ENCODE measurements at regions not wholly inside any gene's neighbourhood (a gene's known extent, or its start where the extent isn't known, plus 50 kb on each side); places are given as distances from the start of the nearest gene placed in this dataset.

DNA sequence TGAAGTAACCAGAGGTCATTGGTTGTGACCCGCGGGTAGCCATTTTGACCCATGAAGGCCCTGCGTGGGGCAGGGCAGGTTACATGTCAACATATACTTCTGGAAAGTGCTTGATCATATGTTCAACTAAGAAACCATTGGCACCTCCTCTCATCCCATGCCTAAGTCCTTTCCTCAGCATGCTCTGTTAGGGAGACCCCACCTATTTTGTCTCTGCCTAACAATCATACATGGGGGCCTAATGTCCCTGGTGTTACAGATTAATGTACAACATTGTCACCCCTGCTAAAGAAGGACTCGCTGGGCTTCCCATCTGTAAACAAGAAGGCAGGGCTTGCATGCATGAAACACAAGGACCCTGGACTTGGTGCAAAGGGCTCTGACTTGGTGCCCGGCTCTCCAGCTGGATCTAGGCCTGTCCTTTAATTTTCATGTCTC is 133.7 kb upstream of the TNS3 start:
- TF ChIP-seq EZH2 (IDR thresholded peaks at IDR 0.05; ENCODE audit: low read depth, low read length, severe bottlenecking) (no peak), RNF2 (IDR thresholded peaks at IDR 0.05; ENCODE audit: borderline replicate concordance, low read depth, low read length, missing control alignments, poor library complexity, severe bottlenecking) (no peak), TAF1 (IDR thresholded peaks at IDR 0.05; ENCODE audit: low read depth, low read length) (no peak)
- TF ChIP-seq, protein P1, sequence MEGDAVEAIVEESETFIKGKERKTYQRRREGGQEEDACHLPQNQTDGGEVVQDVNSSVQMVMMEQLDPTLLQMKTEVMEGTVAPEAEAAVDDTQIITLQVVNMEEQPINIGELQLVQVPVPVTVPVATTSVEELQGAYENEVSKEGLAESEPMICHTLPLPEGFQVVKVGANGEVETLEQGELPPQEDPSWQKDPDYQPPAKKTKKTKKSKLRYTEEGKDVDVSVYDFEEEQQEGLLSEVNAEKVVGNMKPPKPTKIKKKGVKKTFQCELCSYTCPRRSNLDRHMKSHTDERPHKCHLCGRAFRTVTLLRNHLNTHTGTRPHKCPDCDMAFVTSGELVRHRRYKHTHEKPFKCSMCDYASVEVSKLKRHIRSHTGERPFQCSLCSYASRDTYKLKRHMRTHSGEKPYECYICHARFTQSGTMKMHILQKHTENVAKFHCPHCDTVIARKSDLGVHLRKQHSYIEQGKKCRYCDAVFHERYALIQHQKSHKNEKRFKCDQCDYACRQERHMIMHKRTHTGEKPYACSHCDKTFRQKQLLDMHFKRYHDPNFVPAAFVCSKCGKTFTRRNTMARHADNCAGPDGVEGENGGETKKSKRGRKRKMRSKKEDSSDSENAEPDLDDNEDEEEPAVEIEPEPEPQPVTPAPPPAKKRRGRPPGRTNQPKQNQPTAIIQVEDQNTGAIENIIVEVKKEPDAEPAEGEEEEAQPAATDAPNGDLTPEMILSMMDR (IDR thresholded peaks at IDR 0.05; ENCODE audit: control extremely low read depth in 1 of 3, insufficient read depth in 1 of 3, low read depth in 1 of 3, low read length in 3 of 3) = no peak
